ENCODE measurements at regions not wholly inside any gene's neighbourhood (a gene's known extent, or its start where the extent isn't known, plus 50 kb on each side); places are given as distances from the start of the nearest gene placed in this dataset.

GRCh38 chr6:119735530-119735929 is 386.0 kb upstream of the MAN1A1 start:
- Histone ChIP-seq H3K27ac (no peak overlapping the region), H3K9ac (no peak overlapping the region), H3K4me3 (IDR thresholded peaks at IDR 0.05; ENCODE audit: insufficient read depth, low read depth, low read length) (no peak overlapping the region), H3K27me3 (ENCODE audit: insufficient read depth, low read depth) (no peaks in the 10 kb centered on the region), H2AFZ (ENCODE audit: low read depth) (no peak overlapping the region), H3K4me2 (no peak overlapping the region), H4K20me1 (ENCODE audit: insufficient read depth) (no peaks in the 10 kb centered on the region), H3K4me1 (ENCODE audit: low read depth, poor library complexity, severe bottlenecking) (no peaks in the 10 kb centered on the region), H3K79me2 (ENCODE audit: insufficient read depth, low read depth) (no peaks in the 10 kb centered on the region), H3K36me3 (ENCODE audit: insufficient read depth) (no peaks in the 10 kb centered on the region)
- TF ChIP-seq CTCF (conservative IDR thresholded peaks at IDR 0.05; ENCODE audit: low read depth, low read length): no peak

GRCh38 chr6:119734227-119734626 is 384.7 kb upstream of the MAN1A1 start:
- Histone ChIP-seq H3K27me3 (ENCODE audit: insufficient read depth, low read depth) (no peaks in the 10 kb centered on the region), H3K4me2 (no peak overlapping the region), H3K36me3 (ENCODE audit: insufficient read depth) (no peaks in the 10 kb centered on the region), H3K27ac (no peak overlapping the region), H3K79me2 (ENCODE audit: insufficient read depth, low read depth) (no peaks in the 10 kb centered on the region), H2AFZ (ENCODE audit: low read depth) (no peak overlapping the region), H3K4me1 (ENCODE audit: low read depth, poor library complexity, severe bottlenecking) (no peaks in the 10 kb centered on the region), H4K20me1 (ENCODE audit: insufficient read depth) (no peaks in the 10 kb centered on the region), H3K9ac (no peak overlapping the region), H3K4me3 (IDR thresholded peaks at IDR 0.05; ENCODE audit: insufficient read depth, low read depth, low read length) (no peak overlapping the region)
- no peak for TF ChIP-seq CTCF (conservative IDR thresholded peaks at IDR 0.05; ENCODE audit: low read depth, low read length)

GRCh38 chr6:119728935-119729334 is 379.4 kb upstream of the MAN1A1 start:
- no peak overlapping the region for H3K4me3 ChIP-seq (IDR thresholded peaks at IDR 0.05; ENCODE audit: insufficient read depth, low read depth, low read length)
- no peak overlapping the region for H3K9ac ChIP-seq
- H3K4me2 ChIP-seq: no peak overlapping the region
- no peaks in the 10 kb centered on the region for H3K27me3 ChIP-seq (ENCODE audit: insufficient read depth, low read depth)
- no peak overlapping the region for H3K27ac ChIP-seq
- no peaks in the 10 kb centered on the region for H3K36me3 ChIP-seq (ENCODE audit: insufficient read depth)
- peaks cover 7% of the 10 kb centered on the region for H3K4me1 ChIP-seq (ENCODE audit: low read depth, poor library complexity, severe bottlenecking)
- H2AFZ ChIP-seq (ENCODE audit: low read depth): no peak overlapping the region
- no peaks in the 10 kb centered on the region for H3K79me2 ChIP-seq (ENCODE audit: insufficient read depth, low read depth)
- TF ChIP-seq CTCF (conservative IDR thresholded peaks at IDR 0.05; ENCODE audit: low read depth, low read length): no peak
- H4K20me1 ChIP-seq (ENCODE audit: insufficient read depth): no peaks in the 10 kb centered on the region

GRCh38 chr6:119728220-119728750 is 378.7 kb upstream of the MAN1A1 start:
- Histone ChIP-seq H3K4me2 (no peak overlapping the region), H3K9ac (no peak overlapping the region), H3K27ac (no peak overlapping the region), H2AFZ (ENCODE audit: low read depth) (no peak overlapping the region), H3K4me3 (IDR thresholded peaks at IDR 0.05; ENCODE audit: insufficient read depth, low read depth, low read length) (no peak overlapping the region), H3K36me3 (ENCODE audit: insufficient read depth) (no peaks in the 10 kb centered on the region), H3K27me3 (ENCODE audit: insufficient read depth, low read depth) (no peaks in the 10 kb centered on the region), H3K4me1 (ENCODE audit: low read depth, poor library complexity, severe bottlenecking) (peaks cover 7% of the 10 kb centered on the region), H3K79me2 (ENCODE audit: insufficient read depth, low read depth) (no peaks in the 10 kb centered on the region), H4K20me1 (ENCODE audit: insufficient read depth) (no peaks in the 10 kb centered on the region)
- TF ChIP-seq CTCF (conservative IDR thresholded peaks at IDR 0.05; ENCODE audit: low read depth, low read length): no peak

Measured in KMS-11 (cell line).